Fibroblast of pulmonary artery (primary cell): ENCODE measurements at regions not wholly inside any gene's neighbourhood (a gene's known extent, or its start where the extent isn't known, plus 50 kb on each side); places are given as distances from the start of the nearest gene placed in this dataset.

ENCODE experiments used
- DNase-seq: peaks from one replicate; pipeline ENCODE4 v3.0.0-alpha.2; 2010; ENCODE audit warnings: low read depth
- H3K4me3 ChIP-seq: replicated peaks from 2 replicates; pipeline ENCODE4 v1.5.1; 2011; ENCODE audit warnings: low read depth, mild to moderate bottlenecking, control low read depth, low read length, moderate library complexity
- TF ChIP-seq, protein P1 (sequence below): IDR thresholded peaks from 2 replicates; pipeline ENCODE4 v1.5.1; 2011; ENCODE audit warnings: mild to moderate bottlenecking, control low read depth, low read length, inconsistent platforms; ENCODE audit errors: missing control alignments

DNA sequence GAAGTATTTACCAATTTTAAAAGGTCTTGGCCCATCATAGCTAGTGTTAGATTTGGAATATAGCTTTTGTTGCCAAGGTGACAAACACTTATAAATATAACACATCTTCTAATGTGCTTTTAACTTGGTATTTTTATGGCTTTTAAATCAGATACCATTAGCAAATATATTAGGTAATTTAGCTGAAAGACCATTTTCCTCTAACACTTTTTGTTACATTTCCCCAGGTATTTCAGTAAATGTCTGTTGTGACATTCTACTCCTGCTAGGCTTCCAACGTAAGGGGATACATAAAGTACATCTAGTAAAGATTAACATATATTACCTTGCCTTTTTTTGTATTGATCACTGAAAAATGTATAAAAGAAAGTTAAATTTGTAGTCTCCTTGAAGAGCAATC is 75.0 kb upstream of the SEM1 start:
- no peak for DNase-seq
- TF ChIP-seq, protein P1, sequence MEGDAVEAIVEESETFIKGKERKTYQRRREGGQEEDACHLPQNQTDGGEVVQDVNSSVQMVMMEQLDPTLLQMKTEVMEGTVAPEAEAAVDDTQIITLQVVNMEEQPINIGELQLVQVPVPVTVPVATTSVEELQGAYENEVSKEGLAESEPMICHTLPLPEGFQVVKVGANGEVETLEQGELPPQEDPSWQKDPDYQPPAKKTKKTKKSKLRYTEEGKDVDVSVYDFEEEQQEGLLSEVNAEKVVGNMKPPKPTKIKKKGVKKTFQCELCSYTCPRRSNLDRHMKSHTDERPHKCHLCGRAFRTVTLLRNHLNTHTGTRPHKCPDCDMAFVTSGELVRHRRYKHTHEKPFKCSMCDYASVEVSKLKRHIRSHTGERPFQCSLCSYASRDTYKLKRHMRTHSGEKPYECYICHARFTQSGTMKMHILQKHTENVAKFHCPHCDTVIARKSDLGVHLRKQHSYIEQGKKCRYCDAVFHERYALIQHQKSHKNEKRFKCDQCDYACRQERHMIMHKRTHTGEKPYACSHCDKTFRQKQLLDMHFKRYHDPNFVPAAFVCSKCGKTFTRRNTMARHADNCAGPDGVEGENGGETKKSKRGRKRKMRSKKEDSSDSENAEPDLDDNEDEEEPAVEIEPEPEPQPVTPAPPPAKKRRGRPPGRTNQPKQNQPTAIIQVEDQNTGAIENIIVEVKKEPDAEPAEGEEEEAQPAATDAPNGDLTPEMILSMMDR = no peak
- H3K4me3 ChIP-seq = no peak overlapping the region

DNA sequence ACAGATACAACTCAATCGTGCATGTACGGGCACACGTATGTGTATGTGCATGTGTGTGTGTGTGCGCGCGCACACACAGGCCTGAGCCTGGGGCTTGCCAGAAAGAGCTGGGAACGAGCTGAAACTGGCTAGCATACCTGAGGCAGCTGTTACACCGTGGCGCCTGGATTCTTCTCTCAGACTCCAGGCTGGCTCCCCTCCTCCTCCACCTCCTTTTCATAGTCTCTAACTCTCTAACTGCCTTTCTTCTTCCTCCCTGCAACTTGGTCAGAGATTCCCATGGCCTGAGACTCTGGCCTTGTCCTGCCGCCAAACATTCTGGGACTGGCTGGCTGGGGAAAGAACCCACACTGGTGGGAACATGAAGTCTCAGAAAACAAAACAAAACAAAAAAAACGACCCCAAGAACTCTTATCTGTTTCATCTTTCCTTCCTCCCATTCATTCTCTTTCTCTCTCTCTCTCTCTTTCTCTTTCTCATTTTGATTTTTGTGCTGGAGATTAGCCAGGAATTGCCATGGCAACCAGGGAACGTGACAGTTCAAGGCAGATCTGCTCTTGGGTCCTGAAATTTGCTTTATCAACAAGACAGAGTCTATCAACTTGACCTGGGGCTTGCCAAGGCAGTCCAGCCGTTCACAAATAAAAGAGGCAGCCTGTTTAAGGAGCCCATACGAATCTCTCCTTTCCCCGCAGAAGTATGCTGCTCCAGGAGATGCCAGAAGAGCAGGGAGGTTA is 76.8 kb upstream of the SEM1 start:
- DNase-seq = no peak
- no peak overlapping the region for H3K4me3 ChIP-seq
- TF ChIP-seq, protein P1 = no peak

- H3K4me3 ChIP-seq = no peak overlapping the region
- TF ChIP-seq, protein P1 = no peak
- DNase-seq = no peak
Observed at GRCh38 chr7:96786998-96787395, 77.4 kb upstream of the SEM1 start.

DNA sequence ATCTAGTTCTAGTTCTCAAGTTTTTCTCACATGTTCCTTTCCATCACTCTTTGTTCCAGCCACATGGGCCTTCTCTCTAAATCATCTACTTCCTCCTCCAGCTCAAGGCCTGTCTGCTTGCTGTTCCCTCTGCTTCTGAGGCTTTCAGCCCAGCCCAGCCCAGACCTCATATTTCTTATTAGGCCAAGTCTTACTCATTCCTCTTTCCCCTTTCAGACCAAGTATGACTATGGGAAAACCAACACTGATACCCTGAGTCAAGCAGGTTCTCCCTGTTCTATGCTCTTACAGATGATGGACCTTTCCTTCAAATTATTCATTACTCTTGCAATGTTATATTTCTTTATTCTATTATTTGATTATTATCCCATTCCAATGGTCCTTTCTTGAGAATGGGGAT is 80.3 kb upstream of the SEM1 start:
- H3K4me3 ChIP-seq = no peak overlapping the region
- no peak for DNase-seq
- TF ChIP-seq, protein P1 = no peak

- H3K4me3 ChIP-seq = no peak overlapping the region
- TF ChIP-seq, protein P1 = no peak
- no peak for DNase-seq
Observed at GRCh38 chr7:96792115-96792514, 82.5 kb upstream of the SEM1 start.

- DNase-seq = no peak
- no peak overlapping the region for H3K4me3 ChIP-seq
- TF ChIP-seq, protein P1 = no peak
Observed at GRCh38 chr7:96794063-96794462, 84.4 kb upstream of the SEM1 start.

GRCh38 chr7:96800122-96800521 is 90.5 kb upstream of the SEM1 start:
- H3K4me3 ChIP-seq = no peak overlapping the region
- DNase-seq = no peak
- TF ChIP-seq, protein P1 = no peak
